Endothelial cell of umbilical vein (primary cell): ENCODE measurements at regions not wholly inside any gene's neighbourhood (a gene's known extent, or its start where the extent isn't known, plus 50 kb on each side); places are given as distances from the start of the nearest gene placed in this dataset.

ENCODE experiments used
- EZH2 ChIP-seq: IDR thresholded peaks from 2 replicates; pipeline ENCODE4 v1.6.1; 2012; ENCODE audit warnings: borderline replicate concordance, low read depth, mild to moderate bottlenecking, moderate library complexity, low read length, inconsistent platforms; ENCODE audit not compliant: severe bottlenecking
- GATA2 ChIP-seq: IDR thresholded peaks from 2 replicates; pipeline ENCODE4 v1.7.0; 2011; ENCODE audit warnings: low read depth, mild to moderate bottlenecking, moderate library complexity, mixed read lengths, low read length; ENCODE audit not compliant: insufficient read length, insufficient read depth
- MYC ChIP-seq: IDR thresholded peaks from one replicate; pipeline ENCODE4 v1.6.1; 2011; ENCODE audit warnings: mild to moderate bottlenecking, low read depth, low read length
- POLR2A ChIP-seq: IDR thresholded peaks from 2 replicates; pipeline ENCODE4 v1.6.1; 2012; ENCODE audit warnings: low read depth, mild to moderate bottlenecking, control low read depth, low read length
- TF ChIP-seq, protein P1 (sequence below), 2 donors: IDR thresholded peaks; 1 replicate in 1 of 2; 2 replicates in 1 of 2; pipeline ENCODE4 v1.5.1; 2011; ENCODE audit warnings: low read length in 2 of 2, mild to moderate bottlenecking in 2 of 2, moderate library complexity in 2 of 2, control low read depth in 1 of 2, inconsistent platforms in 1 of 2, low read depth in 1 of 2; ENCODE audit not compliant: insufficient read depth in 1 of 2; ENCODE audit errors: extremely low read depth in 1 of 2
- TF ChIP-seq, protein P2 (sequence below): IDR thresholded peaks from 2 replicates; pipeline ENCODE4 v1.6.1; 2011; ENCODE audit not compliant: insufficient read depth, insufficient read length

GRCh38 chr4:14155803-14156202, 528.3 kb upstream of the BOD1L1 start:
- TF ChIP-seq, protein P1, sequence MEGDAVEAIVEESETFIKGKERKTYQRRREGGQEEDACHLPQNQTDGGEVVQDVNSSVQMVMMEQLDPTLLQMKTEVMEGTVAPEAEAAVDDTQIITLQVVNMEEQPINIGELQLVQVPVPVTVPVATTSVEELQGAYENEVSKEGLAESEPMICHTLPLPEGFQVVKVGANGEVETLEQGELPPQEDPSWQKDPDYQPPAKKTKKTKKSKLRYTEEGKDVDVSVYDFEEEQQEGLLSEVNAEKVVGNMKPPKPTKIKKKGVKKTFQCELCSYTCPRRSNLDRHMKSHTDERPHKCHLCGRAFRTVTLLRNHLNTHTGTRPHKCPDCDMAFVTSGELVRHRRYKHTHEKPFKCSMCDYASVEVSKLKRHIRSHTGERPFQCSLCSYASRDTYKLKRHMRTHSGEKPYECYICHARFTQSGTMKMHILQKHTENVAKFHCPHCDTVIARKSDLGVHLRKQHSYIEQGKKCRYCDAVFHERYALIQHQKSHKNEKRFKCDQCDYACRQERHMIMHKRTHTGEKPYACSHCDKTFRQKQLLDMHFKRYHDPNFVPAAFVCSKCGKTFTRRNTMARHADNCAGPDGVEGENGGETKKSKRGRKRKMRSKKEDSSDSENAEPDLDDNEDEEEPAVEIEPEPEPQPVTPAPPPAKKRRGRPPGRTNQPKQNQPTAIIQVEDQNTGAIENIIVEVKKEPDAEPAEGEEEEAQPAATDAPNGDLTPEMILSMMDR (IDR thresholded peaks at IDR 0.05; ENCODE audit: extremely low read depth in 1 of 2, insufficient read depth in 1 of 2, low read depth in 1 of 2, low read length in 2 of 2) = no peak
- TF ChIP-seq POLR2A (no peak), GATA2 (no peak), MYC (no peak), EZH2 (no peak)
- TF ChIP-seq, protein P2, sequence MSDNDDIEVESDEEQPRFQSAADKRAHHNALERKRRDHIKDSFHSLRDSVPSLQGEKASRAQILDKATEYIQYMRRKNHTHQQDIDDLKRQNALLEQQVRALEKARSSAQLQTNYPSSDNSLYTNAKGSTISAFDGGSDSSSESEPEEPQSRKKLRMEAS = no peak
